Upper lobe of left lung (tissue), 6 donors: ENCODE measurements at regions not wholly inside any gene's neighbourhood (a gene's known extent, or its start where the extent isn't known, plus 50 kb on each side); places are given as distances from the start of the nearest gene placed in this dataset.
"Not testable (repeated sequence)": the region's sequence is repeated elsewhere in the genome, so short reads cannot be mapped to it uniquely, and the experiment has no call there.

Source experiments
- ATAC-seq, 2 donors: fragments of 200-7000 bp; cut with Tn5 transposase; one replicate each; pipeline ENCODE4 v1.9.1; 2022; ENCODE audit warnings: mild to moderate bottlenecking in 2 of 2, moderate library complexity in 2 of 2; ENCODE audit not compliant: low FRiP score in 2 of 2
- DNase-seq, 2 donors: peaks; one replicate each; pipeline ENCODE4 v3.0.0-alpha.2; 2019 to 2020
- H3K27ac ChIP-seq, 4 donors: fragments of 200-600 bp; sonication (generic); one replicate each; pipeline ENCODE4 v1.5.1; 2016 to 2019
- H3K27me3 ChIP-seq, 4 donors: fragments of 200-600 bp; sonication (generic); one replicate each; pipeline ENCODE4 v1.5.1; 2017 to 2019
- H3K36me3 ChIP-seq, 4 donors: fragments of 200-600 bp; sonication (generic); one replicate each; pipeline ENCODE4 v1.5.1; 2016 to 2019
- H3K4me1 ChIP-seq, 4 donors: fragments of 200-600 bp; sonication (generic); one replicate each; pipeline ENCODE4 v1.5.1; 2018 to 2019
- H3K4me3 ChIP-seq, 4 donors: fragments of 200-600 bp; sonication (generic); one replicate each; pipeline ENCODE4 v1.5.1; 2017 to 2019; ENCODE audit warnings: mild to moderate bottlenecking in 2 of 4, moderate library complexity in 1 of 4
- H3K9me3 ChIP-seq, 4 donors: fragments of 200-600 bp; sonication (generic); one replicate each; pipeline ENCODE4 v1.5.1; 2018 to 2019
- EP300 ChIP-seq, 4 donors: sonication (generic); formaldehyde crosslinking; IDR thresholded peaks; one replicate each; pipeline ENCODE4 v1.5.1; 2017; ENCODE audit warnings: antibody characterized with exemption in 4 of 4, control low read depth in 2 of 4
- POLR2A ChIP-seq, 4 donors: fragments of 450-650 bp; IDR thresholded peaks; one replicate each; pipeline ENCODE4 v1.5.1; 2016 to 2017; ENCODE audit warnings: antibody characterized with exemption in 4 of 4, mild to moderate bottlenecking in 2 of 4
- POLR2AphosphoS5 ChIP-seq, 2 donors: sonication (generic); formaldehyde crosslinking; IDR thresholded peaks; one replicate each; pipeline ENCODE4 v1.5.1; 2017; ENCODE audit warnings: antibody characterized with exemption in 2 of 2
- WGBS, 2 donors: methylation state at CpG; one replicate each; pipeline ENCODE4 v1.1.5; 2017 to 2018; 5-methylcytosine and 5-hydroxymethylcytosine counted together
- TF ChIP-seq, protein P1 (sequence below), 6 experiments: fragments of 450-650 bp in 4 of 6; fragments of 200-600 bp in 2 of 6; sonication (generic) in 2 of 6; IDR thresholded peaks; one replicate each; pipeline ENCODE4 v1.5.1; 2016 to 2019; ENCODE audit warnings: antibody characterized with exemption in 6 of 6
- donor health status: DM: no; HTN: no; CAD: no; lungs with moderate emphysema.
- donor health status: DM: no; HTN: yes; CAD: no; lungs with severe emphysema.

DNA sequence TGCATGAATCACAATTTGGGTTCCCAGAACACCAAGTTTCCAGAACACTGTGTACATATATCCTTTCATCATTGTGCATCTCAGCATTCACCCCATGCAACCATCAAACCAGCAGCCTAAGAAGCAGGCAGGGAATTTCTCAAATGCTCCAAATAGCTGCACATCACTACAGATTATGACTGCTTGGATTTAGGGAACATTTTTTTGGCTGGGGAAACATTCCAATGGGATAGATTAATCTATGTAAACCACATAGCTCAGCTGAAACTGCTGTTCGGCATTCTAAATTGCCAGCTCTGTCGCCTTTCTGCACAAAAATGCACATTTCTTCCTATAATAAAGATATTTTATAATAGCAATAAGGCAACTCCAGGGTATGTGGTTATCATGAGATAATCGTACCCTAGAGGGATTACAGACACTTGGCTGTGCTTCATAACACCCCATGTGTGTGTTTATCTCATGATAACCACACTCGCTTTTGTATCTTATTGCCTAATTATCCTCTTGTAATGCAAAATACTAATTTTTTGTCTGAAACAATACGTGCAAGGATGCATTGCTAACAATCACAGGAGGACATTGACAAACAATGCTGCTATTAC is 483.7 kb upstream of the DPH6 start:
- H3K27ac ChIP-seq, result no peak overlapping the region
- H3K4me1 ChIP-seq, result no peaks in the 10 kb centered on the region
- H3K9me3 ChIP-seq, result no peaks in the 10 kb centered on the region
- ATAC-seq (no peak), DNase-seq (no peak)
- TF ChIP-seq, protein P1, sequence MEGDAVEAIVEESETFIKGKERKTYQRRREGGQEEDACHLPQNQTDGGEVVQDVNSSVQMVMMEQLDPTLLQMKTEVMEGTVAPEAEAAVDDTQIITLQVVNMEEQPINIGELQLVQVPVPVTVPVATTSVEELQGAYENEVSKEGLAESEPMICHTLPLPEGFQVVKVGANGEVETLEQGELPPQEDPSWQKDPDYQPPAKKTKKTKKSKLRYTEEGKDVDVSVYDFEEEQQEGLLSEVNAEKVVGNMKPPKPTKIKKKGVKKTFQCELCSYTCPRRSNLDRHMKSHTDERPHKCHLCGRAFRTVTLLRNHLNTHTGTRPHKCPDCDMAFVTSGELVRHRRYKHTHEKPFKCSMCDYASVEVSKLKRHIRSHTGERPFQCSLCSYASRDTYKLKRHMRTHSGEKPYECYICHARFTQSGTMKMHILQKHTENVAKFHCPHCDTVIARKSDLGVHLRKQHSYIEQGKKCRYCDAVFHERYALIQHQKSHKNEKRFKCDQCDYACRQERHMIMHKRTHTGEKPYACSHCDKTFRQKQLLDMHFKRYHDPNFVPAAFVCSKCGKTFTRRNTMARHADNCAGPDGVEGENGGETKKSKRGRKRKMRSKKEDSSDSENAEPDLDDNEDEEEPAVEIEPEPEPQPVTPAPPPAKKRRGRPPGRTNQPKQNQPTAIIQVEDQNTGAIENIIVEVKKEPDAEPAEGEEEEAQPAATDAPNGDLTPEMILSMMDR (IDR thresholded peaks at IDR 0.05), result no peak
- TF ChIP-seq POLR2AphosphoS5 (IDR thresholded peaks at IDR 0.05) (no peak), POLR2A (IDR thresholded peaks at IDR 0.05) (no peak), EP300 (IDR thresholded peaks at IDR 0.05) (no peak)
- no peaks in the 10 kb centered on the region for H3K27me3 ChIP-seq
- no peaks in the 10 kb centered on the region for H3K36me3 ChIP-seq
- no peak overlapping the region for H3K4me3 ChIP-seq
- WGBS, 2 donors, result 76 to 78% methylated on average over 5 of the region's 5 CpGs

DNA sequence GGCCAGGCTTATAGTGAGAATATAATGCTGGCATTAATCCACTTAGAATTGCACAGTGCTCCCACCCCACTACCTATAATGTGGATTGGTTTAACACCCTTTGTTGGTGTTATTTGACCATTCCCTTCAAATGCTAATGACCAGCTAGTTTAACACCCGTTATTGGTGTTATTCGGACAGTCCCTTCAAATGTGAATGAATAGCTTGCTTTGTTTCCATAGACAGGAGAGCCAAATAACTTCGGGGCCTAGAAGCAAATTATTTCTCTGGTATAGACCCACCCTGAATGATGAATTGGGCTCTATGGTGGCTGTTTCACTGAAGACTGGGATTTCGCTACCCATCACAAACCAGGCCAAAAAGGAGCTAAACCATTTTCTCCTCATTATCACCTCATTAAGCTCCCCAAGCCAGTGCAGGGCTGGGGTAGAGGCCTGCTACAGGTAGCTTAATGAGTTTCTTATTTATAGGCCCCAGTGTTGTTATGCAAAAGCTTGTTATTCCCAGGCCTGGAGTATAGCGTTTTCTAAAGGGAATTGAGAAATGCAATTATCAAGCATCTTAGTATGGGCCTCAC is 494.1 kb upstream of the DPH6 start:
- Histone ChIP-seq H3K9me3 (no peaks in the 10 kb centered on the region), H3K27ac (no peak overlapping the region), H3K36me3 (no peaks in the 10 kb centered on the region), H3K4me1 (no peaks in the 10 kb centered on the region), H3K27me3 (no peaks in the 10 kb centered on the region), H3K4me3 (no peak overlapping the region)
- TF ChIP-seq POLR2A (IDR thresholded peaks at IDR 0.05) (no peak), EP300 (IDR thresholded peaks at IDR 0.05) (no peak), POLR2AphosphoS5 (IDR thresholded peaks at IDR 0.05) (no peak)
- TF ChIP-seq, protein P1 (IDR thresholded peaks at IDR 0.05), result no peak
- ATAC-seq, result no peak
- DNase-seq, result no peak
- WGBS, 2 donors, result 77 to 82% methylated on average over 5 of the region's 5 CpGs

DNA sequence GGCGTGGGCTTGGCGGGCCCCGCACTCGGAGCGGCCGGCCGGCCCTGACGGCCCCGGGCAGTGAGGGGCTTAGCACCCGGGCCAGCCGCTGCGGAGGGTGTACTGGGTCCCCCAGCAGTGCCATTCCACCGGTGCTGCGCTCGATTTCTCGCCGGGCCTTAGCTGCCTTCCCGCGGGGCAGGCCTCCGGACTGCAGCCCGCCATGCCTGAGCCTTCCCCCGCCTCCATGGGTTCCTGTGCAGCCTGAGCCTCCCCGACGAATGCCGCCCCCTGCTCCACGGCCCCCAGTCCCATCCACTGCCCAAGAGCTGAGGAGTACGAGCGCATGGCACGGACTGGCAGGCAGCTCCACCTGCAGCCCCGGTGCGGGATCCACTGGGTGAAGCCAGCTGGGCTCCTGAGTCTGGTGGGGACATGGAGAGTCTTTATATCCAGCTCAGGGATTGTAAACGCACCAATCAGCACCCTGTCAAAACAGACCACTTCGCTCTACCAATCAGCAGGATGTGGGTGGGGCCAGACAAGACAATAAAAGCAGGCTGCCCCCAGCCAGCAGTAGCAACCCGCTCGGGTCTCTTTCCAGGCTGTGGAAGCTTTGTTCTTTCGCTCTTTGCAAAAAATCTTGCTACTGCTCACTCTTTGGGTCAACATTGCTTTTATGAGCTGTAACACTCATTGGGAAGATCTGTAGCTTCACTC is 501.2 kb upstream of the DPH6 start:
- not testable (repeated sequence) for ATAC-seq, H3K27ac ChIP-seq, H3K4me1 ChIP-seq, H3K4me3 ChIP-seq, H3K36me3 ChIP-seq, H3K27me3 ChIP-seq, H3K9me3 ChIP-seq
- DNase-seq, result peak in 1 of 2 donors; percentile 72
- 91 to 96% methylated on average over 5 to 36 of the region's 36 CpGs for WGBS, 2 donors

DNA sequence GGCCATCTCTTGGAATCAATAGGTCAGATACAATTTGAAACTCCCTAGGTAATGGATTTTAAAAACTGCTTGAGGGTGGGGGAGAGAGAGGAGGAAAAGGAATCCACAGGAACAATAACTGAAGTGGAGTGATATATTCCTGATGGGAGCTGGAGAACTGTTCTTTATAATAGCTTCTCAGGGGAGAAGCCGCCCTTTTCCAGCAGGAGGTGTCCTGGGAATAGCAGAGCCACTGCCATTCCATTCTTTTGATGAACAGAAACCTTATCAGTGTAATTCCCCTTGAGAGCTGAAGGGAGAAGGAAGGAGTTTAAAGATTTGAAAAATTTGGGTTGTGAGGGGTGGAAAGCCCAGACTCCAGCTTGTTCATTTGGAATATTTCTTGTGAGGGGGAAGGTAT is 504.9 kb upstream of the DPH6 start:
- Histone ChIP-seq H3K27ac (no peak overlapping the region), H3K36me3 (no peaks in the 10 kb centered on the region), H3K4me3 (no peak overlapping the region), H3K27me3 (no peaks in the 10 kb centered on the region), H3K9me3 (no peaks in the 10 kb centered on the region), H3K4me1 (no peaks in the 10 kb centered on the region)
- 68 to 86% methylated on average over 1 of the region's 1 CpG for WGBS, 2 donors
- ATAC-seq, result no peak
- TF ChIP-seq, protein P1 (IDR thresholded peaks at IDR 0.05), result no peak
- TF ChIP-seq POLR2AphosphoS5 (IDR thresholded peaks at IDR 0.05) (no peak), POLR2A (IDR thresholded peaks at IDR 0.05) (no peak), EP300 (IDR thresholded peaks at IDR 0.05) (no peak)
- no peak for DNase-seq

DNA sequence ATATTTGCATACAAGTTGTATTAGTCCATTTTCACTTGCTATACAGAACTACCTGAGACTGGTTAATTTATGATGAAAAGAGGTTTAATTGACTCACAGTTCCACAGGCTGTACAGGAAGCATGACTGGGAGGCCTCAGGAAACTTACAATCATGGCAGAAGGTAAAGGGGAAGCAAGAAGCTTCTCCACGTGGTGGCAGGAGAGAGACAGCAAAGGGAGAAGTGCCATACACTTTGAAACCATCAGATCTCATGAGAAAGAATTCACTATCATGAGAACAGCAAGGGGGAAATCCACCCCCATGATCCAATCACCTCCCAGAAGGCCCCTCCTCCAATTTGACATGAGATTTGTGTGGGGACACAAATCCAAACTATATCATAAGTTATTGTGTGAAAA is 506.7 kb upstream of the DPH6 start:
- not testable (repeated sequence) for H3K27ac ChIP-seq, H3K4me3 ChIP-seq, H3K27me3 ChIP-seq, H3K9me3 ChIP-seq, H3K4me1 ChIP-seq, DNase-seq, H3K36me3 ChIP-seq, ATAC-seq
- 29 to 55% methylated on average over 1 of the region's 1 CpG for WGBS, 2 donors

DNA sequence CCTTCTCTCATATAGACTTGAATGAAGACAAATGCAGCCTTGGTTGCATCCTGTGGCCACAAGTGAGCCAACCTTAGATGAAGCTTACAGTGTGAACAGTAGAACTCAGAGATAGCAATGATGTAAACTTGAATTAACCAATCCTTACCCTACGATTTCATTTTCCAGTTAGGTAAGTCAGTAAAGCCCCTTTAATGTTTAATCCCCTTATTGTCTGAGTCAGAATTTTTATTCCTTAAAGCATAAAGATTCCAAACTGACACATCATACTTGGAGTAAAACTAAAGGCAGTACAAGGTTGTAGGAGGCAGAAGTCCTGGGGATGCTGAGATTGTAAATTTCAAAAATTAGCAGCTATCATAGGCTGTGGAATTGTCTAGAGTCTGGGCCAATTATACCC is 507.8 kb upstream of the DPH6 start:
- DNase-seq (no peak), ATAC-seq (no peak)
- H3K27ac ChIP-seq, result no peak overlapping the region
- H3K36me3 ChIP-seq, result no peaks in the 10 kb centered on the region
- no peaks in the 10 kb centered on the region for H3K27me3 ChIP-seq
- H3K9me3 ChIP-seq, result no peaks in the 10 kb centered on the region
- TF ChIP-seq EP300 (IDR thresholded peaks at IDR 0.05) (no peak), POLR2A (IDR thresholded peaks at IDR 0.05) (no peak), POLR2AphosphoS5 (IDR thresholded peaks at IDR 0.05) (no peak)
- TF ChIP-seq, protein P1 (IDR thresholded peaks at IDR 0.05), result no peak
- WGBS, 2 donors, result 72 to 88% methylated on average over 1 of the region's 1 CpG
- no peak overlapping the region for H3K4me3 ChIP-seq
- no peaks in the 10 kb centered on the region for H3K4me1 ChIP-seq
